SK-N-SH (cell line): ENCODE measurements at regions not wholly inside any gene's neighbourhood (a gene's known extent, or its start where the extent isn't known, plus 50 kb on each side); places are given as distances from the start of the nearest gene placed in this dataset.

Source experiments
- GATA2 ChIP-seq: sonication (generic); formaldehyde crosslinking; IDR thresholded peaks from 2 replicates; pipeline ENCODE4 v1.5.0; 2020; ENCODE audit warnings: mild to moderate bottlenecking, missing genetic modification reagents
- MAX ChIP-seq: IDR thresholded peaks from 2 replicates; pipeline ENCODE4 v1.4.0; 2012; ENCODE audit warnings: low read depth
- NFIC ChIP-seq: IDR thresholded peaks from 2 replicates; pipeline ENCODE4 v1.4.0; 2012; ENCODE audit warnings: borderline replicate concordance
- USF2 ChIP-seq: fragments of 150-350 bp; IDR thresholded peaks from 2 replicates; pipeline ENCODE4 v1.6.1; 2017; ENCODE audit warnings: antibody characterized with exemption, low read length, low read depth, borderline replicate concordance
- TF ChIP-seq, protein P1 (sequence below): fragments of 200-600 bp; sonication (generic); IDR thresholded peaks from 2 replicates; pipeline ENCODE4 v1.6.1; 2017; ENCODE audit warnings: antibody characterized with exemption, mild to moderate bottlenecking, moderate library complexity

- no peak for TF ChIP-seq GATA2
- TF ChIP-seq MAX = no peak
- TF ChIP-seq, protein P1, sequence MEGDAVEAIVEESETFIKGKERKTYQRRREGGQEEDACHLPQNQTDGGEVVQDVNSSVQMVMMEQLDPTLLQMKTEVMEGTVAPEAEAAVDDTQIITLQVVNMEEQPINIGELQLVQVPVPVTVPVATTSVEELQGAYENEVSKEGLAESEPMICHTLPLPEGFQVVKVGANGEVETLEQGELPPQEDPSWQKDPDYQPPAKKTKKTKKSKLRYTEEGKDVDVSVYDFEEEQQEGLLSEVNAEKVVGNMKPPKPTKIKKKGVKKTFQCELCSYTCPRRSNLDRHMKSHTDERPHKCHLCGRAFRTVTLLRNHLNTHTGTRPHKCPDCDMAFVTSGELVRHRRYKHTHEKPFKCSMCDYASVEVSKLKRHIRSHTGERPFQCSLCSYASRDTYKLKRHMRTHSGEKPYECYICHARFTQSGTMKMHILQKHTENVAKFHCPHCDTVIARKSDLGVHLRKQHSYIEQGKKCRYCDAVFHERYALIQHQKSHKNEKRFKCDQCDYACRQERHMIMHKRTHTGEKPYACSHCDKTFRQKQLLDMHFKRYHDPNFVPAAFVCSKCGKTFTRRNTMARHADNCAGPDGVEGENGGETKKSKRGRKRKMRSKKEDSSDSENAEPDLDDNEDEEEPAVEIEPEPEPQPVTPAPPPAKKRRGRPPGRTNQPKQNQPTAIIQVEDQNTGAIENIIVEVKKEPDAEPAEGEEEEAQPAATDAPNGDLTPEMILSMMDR = no peak
- no peak for TF ChIP-seq USF2
- TF ChIP-seq NFIC = no peak
Observed at GRCh38 chr5:109529520-109529919, 119.7 kb upstream of the PJA2 start.
